Activated CD8-positive, alpha-beta T cell treated with anti-CD3 and anti-CD28 coated beads, Interleukin-2, amount 10 ng/mL, durations not matched to agents 7 days and 5 days (primary cell): ENCODE measurements at regions not wholly inside any gene's neighbourhood (a gene's known extent, or its start where the extent isn't known, plus 50 kb on each side); places are given as distances from the start of the nearest gene placed in this dataset.

Experiments
- ATAC-seq: fragments of 150-1000 bp; cut with Tn5 transposase; one replicate; pipeline ENCODE4 v1.10.0; 2021; ENCODE audit warnings: moderate library complexity
- CTCF ChIA-PET: fragments of 350-600 bp; sonication (Branson Sonifier 250); formaldehyde crosslinking; loops from one replicate; lab custom pipeline; 2021; ENCODE audit warnings: antibody characterized with exemption; lab: Charles Lee
- POLR2A ChIA-PET: fragments of 350-600 bp; sonication (Branson Sonifier 250); formaldehyde crosslinking; loops from one replicate; lab custom pipeline; 2021; ENCODE audit warnings: antibody characterized with exemption; lab: Charles Lee
- DNase-seq: peaks from one replicate; pipeline ENCODE4 v3.0.0-alpha.2; 2020
- H3K27ac Mint-ChIP-seq: one replicate; pipeline ENCODE4 v1.8.0; 2021; ENCODE audit warnings: mild to moderate bottlenecking, mixed read lengths
- H3K27me3 Mint-ChIP-seq: one replicate; pipeline ENCODE4 v1.8.0; 2021; ENCODE audit warnings: low read depth, mixed read lengths
- H3K36me3 Mint-ChIP-seq: one replicate; pipeline ENCODE4 v1.8.0; 2021; ENCODE audit warnings: low read depth, mixed read lengths
- H3K4me1 Mint-ChIP-seq: one replicate; pipeline ENCODE4 v1.8.0; 2021; ENCODE audit warnings: low read depth, mixed read lengths
- H3K4me3 Mint-ChIP-seq: one replicate; pipeline ENCODE4 v1.8.0; 2021; ENCODE audit warnings: mild to moderate bottlenecking, mixed read lengths
- H3K9me3 Mint-ChIP-seq: one replicate; pipeline ENCODE4 v1.8.0; 2022; ENCODE audit warnings: mixed read lengths; ENCODE audit not compliant: insufficient read depth

DNA sequence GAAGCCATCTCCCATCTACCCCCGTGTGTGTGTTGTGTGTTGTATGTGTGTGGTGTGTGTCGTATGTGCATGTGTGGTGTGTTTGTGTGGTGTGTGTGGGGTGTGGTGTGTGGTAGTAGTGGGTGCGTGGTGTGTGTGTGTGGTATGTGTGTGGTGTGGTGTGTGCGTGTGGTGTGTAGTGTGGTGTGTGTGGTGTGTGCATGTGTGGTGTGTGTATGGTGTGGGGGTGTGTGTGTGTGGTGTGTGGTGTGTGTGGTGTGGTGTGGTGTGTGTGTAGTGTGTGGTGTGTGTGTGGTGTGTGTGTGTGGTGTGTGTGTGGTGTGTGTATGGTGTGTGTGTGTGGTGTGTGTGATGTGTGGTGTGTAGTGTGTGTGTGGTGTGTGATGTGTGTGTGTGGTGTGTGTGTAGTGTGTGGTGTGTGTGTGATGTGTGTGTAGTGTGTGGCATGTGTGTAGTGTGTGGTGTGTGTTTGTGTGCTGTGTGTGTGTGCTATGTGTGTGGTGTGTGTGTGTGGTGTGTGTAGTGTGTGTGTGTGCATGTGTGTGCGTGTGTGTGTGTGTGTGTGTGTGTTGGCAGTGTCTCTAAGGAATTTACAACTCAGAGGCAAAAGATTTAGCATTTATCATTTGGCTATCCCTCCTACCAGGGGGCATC is 156.3 kb upstream of the TMEM108 start:
- no peaks in the 10 kb centered on the region for H3K9me3 Mint-ChIP-seq
- CTCF ChIA-PET = no interaction called here
- no peak overlapping the region for H3K4me3 Mint-ChIP-seq
- ATAC-seq (no peak), DNase-seq (no peak)
- POLR2A ChIA-PET = no interaction called here
- H3K36me3 Mint-ChIP-seq = no peaks in the 10 kb centered on the region
- H3K27ac Mint-ChIP-seq = no peak overlapping the region
- H3K27me3 Mint-ChIP-seq = no peaks in the 10 kb centered on the region
- no peaks in the 10 kb centered on the region for H3K4me1 Mint-ChIP-seq

DNA sequence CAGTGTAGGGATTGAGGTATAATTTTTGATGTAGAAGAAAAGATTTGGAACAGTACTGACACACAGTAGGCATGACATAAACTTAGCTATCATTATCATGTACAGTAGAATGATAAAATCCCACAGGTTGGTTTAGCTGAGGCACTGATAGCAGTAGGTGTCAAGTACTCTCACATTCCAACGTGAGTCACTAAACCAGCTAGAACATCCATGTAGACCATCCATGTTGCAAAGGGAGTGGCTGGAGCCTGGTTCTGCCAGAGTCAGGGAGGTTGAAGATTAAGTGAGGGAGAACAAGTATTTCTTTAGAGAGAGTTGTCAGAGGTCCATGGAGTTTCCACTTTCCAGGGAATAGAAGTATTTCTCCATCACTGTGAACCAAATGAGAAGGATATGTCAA is 157.2 kb upstream of the TMEM108 start:
- H3K4me3 Mint-ChIP-seq = no peak overlapping the region
- no peaks in the 10 kb centered on the region for H3K9me3 Mint-ChIP-seq
- DNase-seq = no peak
- no peaks in the 10 kb centered on the region for H3K4me1 Mint-ChIP-seq
- ChIA-PET POLR2A (no interaction called here), CTCF (no interaction called here)
- no peak for ATAC-seq
- H3K27ac Mint-ChIP-seq = no peak overlapping the region
- no peaks in the 10 kb centered on the region for H3K27me3 Mint-ChIP-seq
- no peaks in the 10 kb centered on the region for H3K36me3 Mint-ChIP-seq

- ChIA-PET CTCF (no interaction called here), POLR2A (no interaction called here)
- H3K9me3 Mint-ChIP-seq = no peaks in the 10 kb centered on the region
Observed at GRCh38 chr3:132879656-132880055, 157.4 kb upstream of the NPHP3 start.

GRCh38 chr3:132874701-132875100 is 152.5 kb upstream of the NPHP3 start:
- Mint-ChIP-seq H3K27me3 (peaks cover 4% of the 10 kb centered on the region), H3K36me3 (no peaks in the 10 kb centered on the region), H3K9me3 (no peaks in the 10 kb centered on the region), H3K27ac (no peak overlapping the region), H3K4me1 (no peaks in the 10 kb centered on the region), H3K4me3 (no peak overlapping the region)
- ATAC-seq (no peak), DNase-seq (no peak)
- ChIA-PET POLR2A (no interaction called here), CTCF (no interaction called here)

More at GRCh38 chr3:132879656-132880055, 157.4 kb upstream of the NPHP3 start:
- Mint-ChIP-seq H3K27ac (no peak overlapping the region), H3K36me3 (no peaks in the 10 kb centered on the region), H3K4me1 (no peaks in the 10 kb centered on the region), H3K27me3 (no peaks in the 10 kb centered on the region), H3K4me3 (no peak overlapping the region)
- ATAC-seq (no peak), DNase-seq (no peak)

GRCh38 chr3:132872711-132873110 is 150.5 kb upstream of the NPHP3 start:
- Mint-ChIP-seq H3K27ac (no peak overlapping the region), H3K27me3 (peaks cover 5% of the 10 kb centered on the region), H3K4me3 (no peak overlapping the region), H3K9me3 (no peaks in the 10 kb centered on the region), H3K36me3 (no peaks in the 10 kb centered on the region), H3K4me1 (no peaks in the 10 kb centered on the region)
- ChIA-PET CTCF (no interaction called here), POLR2A (no interaction called here)
- DNase-seq (no peak), ATAC-seq (no peak)

DNA sequence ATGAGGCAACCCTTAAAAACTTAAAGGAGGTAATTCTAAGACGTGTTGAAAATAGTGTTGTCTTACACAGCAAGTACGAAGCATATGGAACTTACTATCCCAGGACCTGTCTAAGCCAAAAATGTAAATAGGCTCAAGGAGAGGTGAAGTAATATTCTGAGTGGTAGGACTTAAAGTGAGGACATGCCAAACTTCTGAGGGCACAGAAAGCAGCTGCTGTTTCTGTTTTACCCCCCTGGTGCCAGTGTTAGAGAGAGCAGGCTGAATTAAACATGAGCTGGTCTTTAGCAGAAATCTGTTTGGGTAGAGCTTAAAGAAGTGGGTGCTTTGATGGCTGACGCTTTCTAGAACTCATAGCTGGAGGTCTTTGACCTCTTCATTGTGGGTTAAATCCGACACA is 149.7 kb upstream of the NPHP3 start:
- Mint-ChIP-seq H3K27ac (no peak overlapping the region), H3K4me3 (no peak overlapping the region), H3K27me3 (peaks cover 5% of the 10 kb centered on the region), H3K4me1 (no peaks in the 10 kb centered on the region), H3K36me3 (no peaks in the 10 kb centered on the region), H3K9me3 (no peaks in the 10 kb centered on the region)
- ATAC-seq = no peak
- POLR2A ChIA-PET = no interaction called here
- DNase-seq = no peak
- CTCF ChIA-PET = no interaction called here

DNA sequence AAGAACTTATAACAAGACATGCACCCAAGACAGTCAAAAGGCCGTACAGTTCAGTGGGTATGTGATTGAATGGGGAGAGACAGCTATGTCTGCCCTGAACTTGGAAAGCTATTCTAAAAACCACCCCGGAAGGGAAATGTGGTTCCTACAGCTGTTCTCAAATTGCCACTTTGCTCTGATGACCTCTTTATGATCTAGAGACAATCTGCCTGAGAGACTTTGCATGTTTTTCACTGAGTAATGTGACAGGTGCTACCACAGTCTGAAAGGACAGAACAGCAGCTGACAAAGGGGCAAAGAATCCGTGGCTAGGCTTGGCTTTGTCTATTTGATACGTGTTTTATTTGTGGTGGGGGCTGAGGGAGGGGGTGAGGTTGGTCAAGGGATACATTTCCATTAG is 148.3 kb upstream of the NPHP3 start:
- Mint-ChIP-seq H3K9me3 (no peaks in the 10 kb centered on the region), H3K27me3 (peaks cover 5% of the 10 kb centered on the region), H3K4me3 (no peak overlapping the region), H3K4me1 (no peaks in the 10 kb centered on the region), H3K36me3 (no peaks in the 10 kb centered on the region), H3K27ac (no peak overlapping the region)
- ATAC-seq (no peak), DNase-seq (no peak)
- ChIA-PET CTCF (no interaction called here), POLR2A (no interaction called here)

DNA sequence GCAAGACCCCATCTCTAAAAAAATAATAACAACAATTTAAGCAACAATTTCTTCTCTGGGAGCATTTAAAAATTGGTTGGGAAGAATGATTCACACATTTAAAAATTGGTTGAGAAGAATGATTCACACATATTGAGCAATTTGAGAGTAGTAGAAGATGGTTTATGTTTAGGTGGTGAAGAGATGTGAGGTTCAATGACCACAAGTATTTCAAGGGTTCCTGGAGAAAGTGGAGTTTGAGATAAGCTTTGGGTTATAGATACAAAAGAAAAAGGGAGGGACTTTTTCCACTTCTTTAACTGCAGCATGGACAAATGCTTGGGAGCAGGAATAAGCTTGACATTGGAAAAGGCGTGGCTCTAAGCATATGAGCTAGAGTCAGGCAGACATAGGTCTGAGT is 145.7 kb upstream of the NPHP3 start:
- ChIA-PET POLR2A (no interaction called here), CTCF (no interaction called here)
- H3K27me3 Mint-ChIP-seq = peaks cover 7% of the 10 kb centered on the region
- ATAC-seq (no peak), DNase-seq (no peak)
- H3K27ac Mint-ChIP-seq = no peak overlapping the region
- H3K9me3 Mint-ChIP-seq = no peaks in the 10 kb centered on the region
- no peak overlapping the region for H3K4me3 Mint-ChIP-seq
- no peaks in the 10 kb centered on the region for H3K4me1 Mint-ChIP-seq
- no peaks in the 10 kb centered on the region for H3K36me3 Mint-ChIP-seq

DNA sequence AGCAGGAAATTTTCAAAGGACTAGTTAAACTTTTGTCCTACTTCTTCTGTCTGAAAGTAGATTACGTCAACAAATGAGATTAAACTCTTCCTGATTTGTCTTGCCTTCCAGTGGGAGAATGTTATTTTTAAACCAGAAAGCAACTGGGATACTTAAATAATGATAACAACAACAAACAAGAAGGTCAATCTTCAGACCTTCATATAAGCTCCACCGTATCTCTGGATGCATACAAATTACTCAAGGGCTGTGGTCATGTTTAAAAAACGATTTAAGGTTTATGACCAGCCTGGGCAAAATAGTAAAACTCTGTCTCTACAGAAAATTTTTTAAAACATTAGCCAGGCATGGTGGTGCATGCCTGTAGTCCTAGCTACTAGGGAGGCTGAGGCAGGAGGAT is 145.3 kb upstream of the NPHP3 start:
- H3K4me3 Mint-ChIP-seq = no peak overlapping the region
- H3K27ac Mint-ChIP-seq = no peak overlapping the region
- H3K27me3 Mint-ChIP-seq = peaks cover 7% of the 10 kb centered on the region
- ChIA-PET CTCF (no interaction called here), POLR2A (no interaction called here)
- ATAC-seq = no peak
- no peaks in the 10 kb centered on the region for H3K9me3 Mint-ChIP-seq
- no peaks in the 10 kb centered on the region for H3K4me1 Mint-ChIP-seq
- H3K36me3 Mint-ChIP-seq = no peaks in the 10 kb centered on the region
- DNase-seq = no peak

DNA sequence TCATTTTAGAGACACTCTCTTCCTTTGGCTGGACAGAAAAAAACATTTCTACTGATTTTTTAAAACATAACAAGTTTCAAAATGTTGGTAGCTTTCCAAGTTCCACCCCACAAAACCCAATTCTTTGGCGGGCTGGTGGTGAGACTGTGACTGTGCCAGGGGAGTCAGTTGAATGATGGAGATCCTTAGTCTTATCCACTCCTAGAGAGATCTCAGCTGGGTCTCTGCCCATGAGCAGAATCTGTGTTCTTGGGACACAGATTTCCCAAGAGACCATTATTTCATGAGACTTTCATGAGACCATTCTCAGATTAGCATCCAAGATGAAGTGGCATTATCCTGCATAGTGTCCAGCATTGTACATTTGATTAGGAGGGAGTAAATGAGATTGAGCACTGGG is 135.1 kb upstream of the NPHP3 start:
- Mint-ChIP-seq H3K4me1 (no peaks in the 10 kb centered on the region), H3K27me3 (no peaks in the 10 kb centered on the region), H3K36me3 (no peaks in the 10 kb centered on the region), H3K9me3 (no peaks in the 10 kb centered on the region), H3K4me3 (no peak overlapping the region), H3K27ac (no peak overlapping the region)
- ChIA-PET CTCF (no interaction called here), POLR2A (no interaction called here)
- ATAC-seq (no peak), DNase-seq (no peak)

GRCh38 chr3:132854856-132855535 is 132.8 kb upstream of the NPHP3 start:
- Mint-ChIP-seq H3K36me3 (no peaks in the 10 kb centered on the region), H3K27me3 (no peaks in the 10 kb centered on the region), H3K9me3 (no peaks in the 10 kb centered on the region), H3K4me3 (no peak overlapping the region), H3K4me1 (no peaks in the 10 kb centered on the region), H3K27ac (no peak overlapping the region)
- no peak for DNase-seq
- ChIA-PET POLR2A (no interaction called here), CTCF (no interaction called here)
- no peak for ATAC-seq

- Mint-ChIP-seq H3K27me3 (no peaks in the 10 kb centered on the region), H3K27ac (no peak overlapping the region), H3K36me3 (no peaks in the 10 kb centered on the region), H3K9me3 (no peaks in the 10 kb centered on the region), H3K4me1 (no peaks in the 10 kb centered on the region), H3K4me3 (no peak overlapping the region)
- no peak for ATAC-seq
- no peak for DNase-seq
- ChIA-PET POLR2A (no interaction called here), CTCF (no interaction called here)
Observed at GRCh38 chr3:132847849-132848625, 125.8 kb upstream of the NPHP3 start.
